Mononuclear cell (primary cell): ENCODE measurements at regions not wholly inside any gene's neighbourhood (a gene's known extent, or its start where the extent isn't known, plus 50 kb on each side); places are given as distances from the start of the nearest gene placed in this dataset.

Experiments used
- H3K27me3 ChIP-seq: 2 replicates; pipeline ENCODE4 v1.6.0; 2011; ENCODE audit warnings: low read length, control low read depth; ENCODE audit not compliant: insufficient read depth
- H3K4me1 ChIP-seq: 2 replicates; pipeline ENCODE4 v1.5.1; 2011; ENCODE audit warnings: mild to moderate bottlenecking, low read length, control low read depth; ENCODE audit not compliant: insufficient read depth
- H3K4me3 ChIP-seq: 2 replicates; pipeline ENCODE4 v1.5.1; 2011; ENCODE audit warnings: mild to moderate bottlenecking, low read length, moderate library complexity
- H3K9me3 ChIP-seq: 2 replicates; pipeline ENCODE4 v1.5.1; 2011; ENCODE audit warnings: low read depth, mild to moderate bottlenecking, control low read depth, low read length

DNA sequence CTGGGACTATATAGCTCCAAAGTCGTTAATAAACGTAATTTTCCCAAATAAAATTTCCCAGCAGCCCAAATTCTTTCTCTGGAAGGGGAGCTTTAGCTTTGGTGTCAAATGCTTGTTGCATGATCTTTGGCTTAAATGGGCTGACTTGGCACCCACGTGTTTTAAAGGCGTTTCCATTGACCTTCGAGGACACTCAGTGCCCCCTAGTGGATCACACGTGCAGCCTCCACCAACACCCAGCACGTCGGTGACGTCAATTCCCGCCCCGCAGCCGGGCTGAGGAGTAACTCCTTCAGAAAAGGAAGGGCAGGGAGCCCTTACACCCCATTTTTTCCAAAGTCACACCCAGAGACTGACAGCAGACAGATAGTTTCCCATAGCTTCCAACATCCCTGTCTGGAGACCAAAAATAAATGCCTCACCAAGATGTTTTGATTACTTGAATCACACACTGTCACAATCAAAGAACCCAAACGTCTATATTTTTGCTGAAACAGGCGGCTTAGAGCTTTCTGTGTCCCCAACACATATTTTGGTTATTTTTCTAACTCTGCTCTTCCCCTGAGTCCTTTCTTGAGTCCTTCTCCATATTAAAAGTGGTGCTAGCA is 707.9 kb downstream of the AACS start:
- no peaks in the 10 kb centered on the region for H3K27me3 ChIP-seq
- no peaks in the 10 kb centered on the region for H3K4me1 ChIP-seq
- H3K4me3 ChIP-seq, result no peak overlapping the region
- no peaks in the 10 kb centered on the region for H3K9me3 ChIP-seq

DNA sequence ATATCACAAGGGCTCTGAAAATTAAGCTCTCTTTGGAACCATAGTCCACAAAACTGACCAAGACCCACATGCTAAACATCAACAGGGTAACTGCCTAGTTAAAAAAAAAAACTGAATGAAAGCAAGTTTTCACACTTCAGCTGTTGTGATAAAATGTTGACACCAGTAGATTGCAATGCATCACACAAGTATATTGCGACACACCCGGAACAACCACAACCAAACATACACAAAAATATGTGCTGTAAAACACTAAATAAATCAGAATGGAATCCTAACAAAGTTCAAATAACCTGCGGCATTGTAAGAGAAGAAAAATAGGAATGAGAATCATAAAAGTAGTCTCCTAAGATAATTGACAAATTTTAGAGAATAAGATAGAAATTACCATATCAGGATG is 710.3 kb downstream of the AACS start:
- Histone ChIP-seq H3K9me3 (no peaks in the 10 kb centered on the region), H3K4me1 (no peaks in the 10 kb centered on the region), H3K27me3 (no peaks in the 10 kb centered on the region), H3K4me3 (no peak overlapping the region)

DNA sequence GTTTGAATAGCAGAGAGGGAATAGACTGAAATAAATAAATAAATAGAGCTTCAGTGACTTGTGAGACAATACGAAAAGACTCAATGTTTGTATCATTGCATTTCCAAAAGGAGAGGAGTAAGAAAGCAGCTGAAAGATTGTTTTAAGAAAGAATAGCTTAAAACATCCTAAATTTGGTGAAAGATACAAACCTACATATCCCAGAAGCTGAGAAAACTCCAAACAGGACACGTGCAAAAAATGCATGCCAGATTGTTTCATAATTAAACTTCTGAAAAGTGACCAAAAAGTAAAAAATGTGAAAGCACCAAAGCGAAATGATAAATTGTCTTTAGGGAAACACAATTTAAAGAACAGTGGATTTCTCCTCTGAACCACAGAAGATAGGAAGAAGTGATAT is 711.0 kb downstream of the AACS start:
- H3K4me1 ChIP-seq, result no peaks in the 10 kb centered on the region
- no peaks in the 10 kb centered on the region for H3K9me3 ChIP-seq
- H3K4me3 ChIP-seq, result no peak overlapping the region
- H3K27me3 ChIP-seq, result no peaks in the 10 kb centered on the region

DNA sequence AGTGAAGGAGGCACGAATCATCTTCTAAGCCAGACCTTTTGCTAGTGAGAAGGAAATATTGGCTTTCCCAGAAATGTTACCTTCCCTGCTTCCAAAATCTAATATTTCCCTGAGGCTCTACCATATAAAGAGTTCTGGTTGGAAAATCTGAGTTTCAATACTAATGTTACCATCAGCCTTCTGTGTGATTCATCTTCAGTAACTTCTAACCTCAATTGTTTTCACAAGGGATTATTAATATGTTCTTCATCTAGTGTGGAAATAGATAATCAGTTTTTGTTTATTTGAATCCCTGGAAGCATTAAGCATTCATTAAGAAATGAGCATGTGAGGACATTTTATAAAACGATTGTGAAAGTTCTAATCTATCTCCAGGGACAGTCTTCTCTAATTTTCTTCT is 720.9 kb downstream of the AACS start:
- Histone ChIP-seq H3K4me1 (no peaks in the 10 kb centered on the region), H3K27me3 (no peaks in the 10 kb centered on the region), H3K9me3 (no peaks in the 10 kb centered on the region), H3K4me3 (no peak overlapping the region)

DNA sequence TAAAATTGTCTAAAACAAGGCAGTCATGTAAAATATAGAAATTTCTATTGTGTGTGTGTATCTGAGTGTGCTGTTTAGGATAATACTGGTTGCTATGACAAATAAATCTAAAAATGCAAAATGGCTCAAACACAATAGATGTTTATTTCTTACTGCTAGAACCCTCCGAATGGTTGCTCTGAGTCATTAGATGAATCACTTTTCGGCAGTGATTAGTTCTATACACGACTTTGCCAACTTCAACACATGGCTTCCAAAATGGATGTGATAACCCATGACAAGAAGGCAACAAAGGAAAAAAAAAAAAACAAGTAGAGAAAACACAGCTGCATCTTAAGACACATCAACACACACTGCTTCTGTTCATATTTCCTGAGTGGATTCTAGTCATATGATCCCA is 729.2 kb downstream of the AACS start:
- Histone ChIP-seq H3K4me1 (no peaks in the 10 kb centered on the region), H3K9me3 (no peaks in the 10 kb centered on the region), H3K27me3 (no peaks in the 10 kb centered on the region), H3K4me3 (no peak overlapping the region)

DNA sequence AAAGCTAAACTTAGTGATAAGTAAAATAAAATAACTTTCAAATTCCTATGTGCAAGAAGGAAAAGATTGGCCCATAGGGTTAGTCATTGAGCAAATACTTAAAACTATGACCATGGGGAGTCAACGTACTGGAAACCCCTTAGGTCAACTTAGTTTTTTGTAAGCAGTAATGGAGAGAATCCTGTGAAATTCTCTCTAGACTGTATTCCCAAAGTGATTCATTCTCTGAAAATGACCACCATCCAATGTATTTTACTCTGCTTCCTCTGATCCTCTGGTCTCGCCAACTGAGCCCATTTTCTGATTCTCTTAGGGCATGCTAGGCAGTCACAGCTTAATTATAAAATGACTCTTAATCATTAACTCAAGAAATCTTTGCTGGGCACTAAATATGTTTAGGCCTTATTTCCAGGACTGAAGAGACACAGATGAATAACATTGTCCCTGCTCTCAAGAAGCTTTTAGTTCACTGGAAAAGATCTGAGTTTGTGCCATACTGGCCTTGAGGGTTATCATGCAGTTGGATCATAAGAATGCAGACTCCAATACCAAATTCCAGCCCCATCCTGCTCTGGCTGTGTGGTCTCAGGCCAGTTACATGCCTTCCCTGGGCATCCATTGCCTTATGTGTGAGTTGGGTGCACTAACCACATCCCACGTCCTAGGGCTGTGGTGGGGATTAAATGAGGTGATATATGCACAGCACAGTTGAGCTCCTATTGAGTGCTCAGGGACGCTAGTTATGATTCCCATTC is 732.4 kb downstream of the AACS start:
- Histone ChIP-seq H3K27me3 (no peaks in the 10 kb centered on the region), H3K4me1 (no peaks in the 10 kb centered on the region), H3K4me3 (no peak overlapping the region), H3K9me3 (no peaks in the 10 kb centered on the region)

DNA sequence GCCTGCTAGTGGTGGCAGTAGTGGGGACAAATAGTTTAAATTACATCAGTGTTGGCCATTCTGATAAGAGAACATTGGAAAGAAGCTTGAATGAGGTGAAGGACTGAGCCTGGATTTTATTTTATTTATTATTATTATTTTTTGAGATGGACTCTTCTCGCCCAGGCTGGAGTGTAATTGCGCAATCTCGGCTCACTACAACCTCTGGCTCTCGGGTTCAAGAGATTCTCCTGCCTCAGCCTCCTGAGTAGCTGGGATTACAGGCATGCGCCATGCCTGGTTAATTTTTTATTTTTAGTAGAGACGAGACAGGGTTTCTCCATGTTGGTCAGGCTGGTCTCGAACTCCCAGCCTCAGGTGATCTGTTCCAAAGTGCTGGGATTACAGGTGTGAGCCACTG is 739.4 kb downstream of the AACS start:
- Histone ChIP-seq H3K4me3 (no peak overlapping the region), H3K27me3 (no peaks in the 10 kb centered on the region), H3K4me1 (no peaks in the 10 kb centered on the region)

DNA sequence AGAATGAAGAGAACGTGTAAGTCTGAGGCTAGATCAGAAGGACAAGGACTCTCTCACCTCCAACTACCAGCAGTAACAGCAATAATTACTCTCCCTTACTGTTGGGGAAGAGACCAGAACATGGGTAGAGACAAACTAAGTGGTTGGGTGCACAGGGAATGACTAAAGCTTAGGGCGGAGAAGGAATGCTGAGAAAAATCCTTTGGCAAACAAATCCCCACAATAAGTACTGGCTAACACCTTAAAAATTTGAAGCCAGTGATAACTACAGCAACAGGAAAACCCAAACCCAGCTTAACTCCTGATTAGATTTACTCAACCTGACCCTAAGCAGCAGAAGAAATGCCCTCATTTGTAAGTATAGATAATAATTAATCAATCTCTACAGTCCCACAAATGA is 759.0 kb downstream of the AACS start:
- no peak overlapping the region for H3K4me3 ChIP-seq
- no peaks in the 10 kb centered on the region for H3K4me1 ChIP-seq
- H3K9me3 ChIP-seq, result peaks cover 4% of the 10 kb centered on the region
- H3K27me3 ChIP-seq, result no peaks in the 10 kb centered on the region

More for the DNA sequence above, 739.4 kb downstream of the AACS start:
- no peaks in the 10 kb centered on the region for H3K9me3 ChIP-seq

DNA sequence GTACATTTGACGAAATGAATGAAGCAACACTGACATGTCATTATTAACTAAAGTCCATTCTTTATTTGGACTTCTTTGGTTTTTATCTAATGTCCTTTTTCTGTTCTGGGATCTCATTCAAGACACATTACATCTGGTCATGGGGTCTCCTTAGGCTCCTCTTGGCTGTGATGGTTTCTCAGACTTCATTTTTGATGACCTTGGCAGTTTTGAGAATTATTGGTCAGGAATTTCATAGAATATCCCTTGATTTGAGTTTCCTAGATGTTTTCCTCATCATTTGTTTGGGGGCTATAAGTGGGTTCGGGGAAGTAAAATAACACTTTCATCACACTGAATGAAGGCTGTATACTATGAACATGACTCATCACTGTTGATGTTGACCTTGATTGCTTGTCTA is 770.6 kb downstream of the AACS start:
- Histone ChIP-seq H3K4me1 (no peaks in the 10 kb centered on the region), H3K4me3 (no peak overlapping the region), H3K9me3 (no peaks in the 10 kb centered on the region), H3K27me3 (no peaks in the 10 kb centered on the region)

DNA sequence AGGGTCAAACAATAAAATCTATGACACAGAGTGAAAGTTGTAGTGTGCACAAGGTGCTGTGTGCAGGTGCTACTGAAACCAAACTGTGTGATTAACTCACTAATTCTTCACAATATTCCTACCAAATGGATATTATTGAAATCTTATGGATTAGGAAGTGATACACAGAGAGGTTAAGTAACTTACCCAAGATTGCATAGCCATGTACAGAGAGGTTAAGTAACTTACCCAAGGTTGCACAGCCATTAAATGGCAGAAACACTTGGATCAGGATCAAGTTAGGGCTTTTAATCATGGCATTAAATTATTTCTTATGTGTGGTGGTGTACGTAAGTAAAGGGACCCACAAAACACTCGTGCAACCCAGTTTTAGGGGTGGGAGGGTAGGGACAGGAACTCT is 771.4 kb downstream of the AACS start:
- Histone ChIP-seq H3K4me3 (no peak overlapping the region), H3K27me3 (no peaks in the 10 kb centered on the region), H3K4me1 (no peaks in the 10 kb centered on the region), H3K9me3 (no peaks in the 10 kb centered on the region)

DNA sequence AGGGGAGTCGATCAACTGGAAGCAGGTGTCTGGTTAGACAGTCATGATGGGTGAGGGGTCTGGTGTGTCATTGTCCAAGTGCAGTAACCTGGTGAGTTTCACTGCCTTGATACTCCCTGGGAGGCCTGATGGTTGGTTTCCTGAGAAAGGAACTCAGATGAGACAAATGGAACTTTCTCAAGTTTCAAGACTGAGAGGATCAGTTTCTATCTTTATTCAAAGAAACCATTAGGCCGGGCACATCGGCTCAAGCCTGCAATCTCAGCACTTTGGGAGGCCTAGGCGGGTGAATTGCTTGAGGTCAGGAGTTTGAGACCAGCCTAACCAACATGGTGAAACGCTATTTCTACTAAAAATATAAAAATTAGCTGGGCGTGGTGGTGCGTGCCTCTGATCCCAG is 776.1 kb downstream of the AACS start:
- Histone ChIP-seq H3K27me3 (no peaks in the 10 kb centered on the region), H3K9me3 (no peaks in the 10 kb centered on the region), H3K4me3 (no peak overlapping the region), H3K4me1 (no peaks in the 10 kb centered on the region)

DNA sequence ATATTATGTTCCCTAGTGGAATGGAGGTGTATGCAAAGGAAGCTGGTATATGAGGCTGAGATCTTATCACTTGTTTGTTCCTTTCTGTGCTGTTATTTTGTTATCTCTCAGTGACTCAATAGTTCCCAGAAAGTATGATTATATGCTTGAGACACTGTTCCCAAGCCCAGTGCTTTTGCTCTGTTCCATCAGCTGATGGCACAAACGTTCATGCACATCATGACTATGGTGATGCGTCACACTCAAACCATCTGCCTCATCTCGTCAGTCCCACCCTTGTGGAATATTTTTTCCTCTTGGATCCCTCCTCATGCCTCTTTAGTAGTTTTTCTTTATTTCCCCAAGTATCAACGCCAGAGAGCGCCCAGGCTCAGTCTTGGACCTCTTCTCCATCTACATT is 786.9 kb downstream of the AACS start:
- H3K27me3 ChIP-seq, result no peaks in the 10 kb centered on the region

DNA sequence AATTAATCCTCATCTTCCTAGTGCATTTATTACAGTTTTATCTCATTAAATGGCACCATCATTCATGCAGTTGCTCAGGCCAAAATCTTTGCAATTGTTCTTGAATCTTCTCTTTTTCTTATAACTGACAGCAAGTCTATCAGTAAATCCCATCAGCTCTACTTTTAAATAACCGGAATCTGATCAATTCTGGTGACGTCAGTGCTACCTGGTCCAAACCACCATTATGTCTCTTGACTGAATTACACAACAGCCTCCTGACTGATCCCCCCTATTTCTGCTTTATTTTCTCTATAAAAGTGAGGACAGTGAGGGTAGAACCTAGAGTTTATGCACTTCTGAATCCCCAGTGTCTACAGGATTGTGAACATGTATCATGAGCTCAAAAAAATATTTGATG is 787.4 kb downstream of the AACS start:
- H3K9me3 ChIP-seq, result no peaks in the 10 kb centered on the region
- H3K27me3 ChIP-seq, result no peaks in the 10 kb centered on the region
- no peaks in the 10 kb centered on the region for H3K4me1 ChIP-seq
- no peak overlapping the region for H3K4me3 ChIP-seq

More for the DNA sequence above, 786.9 kb downstream of the AACS start:
- Histone ChIP-seq H3K4me3 (no peak overlapping the region), H3K4me1 (no peaks in the 10 kb centered on the region), H3K9me3 (no peaks in the 10 kb centered on the region)

DNA sequence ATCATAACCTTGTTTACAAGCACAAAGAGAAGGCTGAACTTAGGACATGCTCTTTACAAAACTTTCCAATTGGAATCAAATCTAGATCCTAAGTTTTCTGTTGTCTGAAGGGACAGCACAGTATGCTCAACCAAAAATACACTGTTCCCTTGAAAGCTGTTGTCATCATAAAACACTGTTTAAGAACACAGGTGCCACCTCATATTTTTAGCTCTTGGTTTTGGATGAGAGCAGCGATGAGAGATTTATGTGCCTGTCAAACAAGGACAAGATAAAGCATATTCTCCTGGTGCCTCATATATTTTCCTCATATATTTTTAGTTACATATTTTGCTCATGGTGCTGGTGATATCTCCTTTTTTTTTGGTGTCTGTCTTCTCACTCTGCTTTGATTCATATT is 788.4 kb downstream of the AACS start:
- Histone ChIP-seq H3K4me3 (no peak overlapping the region), H3K27me3 (no peaks in the 10 kb centered on the region), H3K4me1 (no peaks in the 10 kb centered on the region), H3K9me3 (no peaks in the 10 kb centered on the region)

DNA sequence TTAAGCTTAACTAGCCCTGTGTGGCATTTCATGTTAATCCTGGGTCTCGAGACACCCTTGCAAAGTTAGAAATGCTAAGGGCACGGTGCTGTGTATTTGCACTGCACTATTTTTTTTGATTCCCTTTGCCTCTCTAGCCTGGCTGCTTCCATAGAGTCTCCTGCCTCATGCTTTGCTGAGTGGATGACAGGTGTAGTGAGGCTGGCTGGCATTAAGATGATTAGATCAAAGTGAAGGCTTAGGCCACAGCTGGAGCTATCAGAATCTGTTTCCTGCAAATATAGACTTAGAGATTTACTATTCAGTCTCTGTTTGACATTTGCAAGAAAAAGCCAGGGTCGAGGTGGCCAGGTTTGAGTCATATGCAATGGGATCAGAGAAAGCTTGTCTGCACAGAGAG is 791.1 kb downstream of the AACS start:
- Histone ChIP-seq H3K4me3 (no peak overlapping the region), H3K27me3 (no peaks in the 10 kb centered on the region), H3K9me3 (no peaks in the 10 kb centered on the region), H3K4me1 (no peaks in the 10 kb centered on the region)

DNA sequence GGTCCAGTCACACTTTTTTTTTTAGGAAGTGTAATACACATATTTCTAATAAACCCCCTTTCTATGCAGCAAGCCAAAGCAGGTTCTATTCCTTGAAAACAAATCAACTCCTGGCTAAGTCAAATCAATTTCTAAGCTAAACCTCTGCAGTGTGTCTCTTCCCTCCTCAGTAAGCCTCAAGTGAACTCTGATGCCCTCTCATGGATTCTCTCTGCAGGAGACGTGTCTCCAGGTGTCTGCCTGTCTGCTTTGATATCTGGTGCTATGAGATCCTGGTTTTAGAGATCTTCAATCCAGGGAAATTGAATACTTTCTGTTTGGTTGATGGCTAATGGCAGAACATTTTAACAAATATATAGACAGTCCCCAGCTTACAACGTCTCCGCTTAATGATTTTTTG is 791.7 kb downstream of the AACS start:
- Histone ChIP-seq H3K4me3 (no peak overlapping the region), H3K9me3 (no peaks in the 10 kb centered on the region), H3K4me1 (no peaks in the 10 kb centered on the region), H3K27me3 (no peaks in the 10 kb centered on the region)
